ENCODE measurements at regions not wholly inside any gene's neighbourhood (a gene's known extent, or its start where the extent isn't known, plus 50 kb on each side); places are given as distances from the start of the nearest gene placed in this dataset.

DNA sequence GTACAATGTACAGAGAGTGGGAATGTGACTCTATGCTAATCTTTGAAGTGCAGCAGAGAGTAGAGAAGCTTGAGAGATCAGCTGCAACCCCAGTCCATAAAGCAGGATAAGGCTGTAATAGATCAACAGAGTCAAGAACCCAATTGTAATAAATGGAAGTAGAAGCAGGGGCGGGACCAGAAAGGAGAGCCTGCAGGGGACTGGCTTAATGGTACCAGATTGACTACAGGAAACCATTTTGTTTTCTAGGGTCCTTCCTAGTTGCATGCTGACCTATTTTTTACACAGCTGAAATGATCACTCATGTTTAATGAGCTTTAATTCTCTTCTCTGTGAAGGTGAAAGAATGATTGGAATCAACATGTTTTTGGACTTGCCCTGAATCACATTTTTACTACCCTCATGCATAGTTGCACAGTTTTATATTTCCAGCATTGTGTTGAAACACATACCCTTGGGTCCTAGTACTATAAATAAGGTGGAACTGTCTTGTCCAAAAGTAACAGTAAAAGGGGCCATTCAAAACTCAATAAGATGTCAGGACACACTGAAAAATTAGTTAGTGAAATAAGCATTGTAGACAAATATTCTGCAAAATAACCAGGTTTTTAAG is 69.8 kb downstream of the GPR88 start:
- H3K4me3 ChIP-seq, result no peak overlapping the region
- peaks cover 0 to 23% (median 0%) of the 10 kb centered on the region in 4 donors for H3K4me1 ChIP-seq
- TF ChIP-seq, protein P1, sequence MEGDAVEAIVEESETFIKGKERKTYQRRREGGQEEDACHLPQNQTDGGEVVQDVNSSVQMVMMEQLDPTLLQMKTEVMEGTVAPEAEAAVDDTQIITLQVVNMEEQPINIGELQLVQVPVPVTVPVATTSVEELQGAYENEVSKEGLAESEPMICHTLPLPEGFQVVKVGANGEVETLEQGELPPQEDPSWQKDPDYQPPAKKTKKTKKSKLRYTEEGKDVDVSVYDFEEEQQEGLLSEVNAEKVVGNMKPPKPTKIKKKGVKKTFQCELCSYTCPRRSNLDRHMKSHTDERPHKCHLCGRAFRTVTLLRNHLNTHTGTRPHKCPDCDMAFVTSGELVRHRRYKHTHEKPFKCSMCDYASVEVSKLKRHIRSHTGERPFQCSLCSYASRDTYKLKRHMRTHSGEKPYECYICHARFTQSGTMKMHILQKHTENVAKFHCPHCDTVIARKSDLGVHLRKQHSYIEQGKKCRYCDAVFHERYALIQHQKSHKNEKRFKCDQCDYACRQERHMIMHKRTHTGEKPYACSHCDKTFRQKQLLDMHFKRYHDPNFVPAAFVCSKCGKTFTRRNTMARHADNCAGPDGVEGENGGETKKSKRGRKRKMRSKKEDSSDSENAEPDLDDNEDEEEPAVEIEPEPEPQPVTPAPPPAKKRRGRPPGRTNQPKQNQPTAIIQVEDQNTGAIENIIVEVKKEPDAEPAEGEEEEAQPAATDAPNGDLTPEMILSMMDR (IDR thresholded peaks at IDR 0.05), result no peak
- TF ChIP-seq EP300 (IDR thresholded peaks at IDR 0.05), result peak in 1 of 2 donors; percentile 11
- H3K27me3 ChIP-seq, result no peaks in the 10 kb centered on the region
- H3K9me3 ChIP-seq, result peaks cover 0 to 11% (median 0%) of the 10 kb centered on the region in 4 donors
- H3K36me3 ChIP-seq, result no peaks in the 10 kb centered on the region
- 94 to 95% methylated on average over 1 of the region's 1 CpG for WGBS, 2 donors
- DNase-seq (ENCODE audit: low spot score in 2 of 2), result no peak
- H3K27ac ChIP-seq, result peak overlapping the region in 1 of 4 donors; percentile 24

DNA sequence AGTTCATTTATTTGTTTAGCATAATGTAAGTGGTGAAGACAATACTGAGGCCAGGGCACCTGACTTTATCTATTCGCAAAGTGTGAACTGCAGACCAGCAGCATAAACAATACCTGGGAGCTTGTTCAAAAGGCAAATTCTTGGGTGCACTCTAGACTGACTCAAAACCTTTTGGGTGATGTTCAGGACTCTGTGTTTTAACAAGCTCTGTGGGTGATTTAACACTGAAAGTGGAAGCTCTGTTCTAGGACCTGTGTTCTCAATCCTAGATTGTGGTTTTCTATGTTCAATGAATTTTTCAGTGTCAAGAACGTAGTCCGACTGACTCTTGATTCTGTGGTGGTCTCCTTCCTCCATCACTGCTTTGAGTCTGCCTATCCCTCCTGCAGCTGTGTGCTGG is 71.9 kb downstream of the GPR88 start:
- no peak for DNase-seq (ENCODE audit: low spot score in 2 of 2)
- H3K36me3 ChIP-seq, result no peaks in the 10 kb centered on the region
- H3K4me1 ChIP-seq, result peaks cover 0 to 23% (median 0%) of the 10 kb centered on the region in 4 donors
- 97% methylated on average over 3 of the region's 3 CpGs for WGBS, 2 donors
- no peaks in the 10 kb centered on the region for H3K27me3 ChIP-seq
- TF ChIP-seq POLR2A (IDR thresholded peaks at IDR 0.05), result no peak
- TF ChIP-seq, protein P1 (IDR thresholded peaks at IDR 0.05), result no peak
- TF ChIP-seq EP300 (IDR thresholded peaks at IDR 0.05), result no peak
- H3K9me3 ChIP-seq, result no peaks in the 10 kb centered on the region
- peak overlapping the region in 1 of 4 donors; percentile 52 for H3K27ac ChIP-seq
- no peak overlapping the region for H3K4me3 ChIP-seq

DNA sequence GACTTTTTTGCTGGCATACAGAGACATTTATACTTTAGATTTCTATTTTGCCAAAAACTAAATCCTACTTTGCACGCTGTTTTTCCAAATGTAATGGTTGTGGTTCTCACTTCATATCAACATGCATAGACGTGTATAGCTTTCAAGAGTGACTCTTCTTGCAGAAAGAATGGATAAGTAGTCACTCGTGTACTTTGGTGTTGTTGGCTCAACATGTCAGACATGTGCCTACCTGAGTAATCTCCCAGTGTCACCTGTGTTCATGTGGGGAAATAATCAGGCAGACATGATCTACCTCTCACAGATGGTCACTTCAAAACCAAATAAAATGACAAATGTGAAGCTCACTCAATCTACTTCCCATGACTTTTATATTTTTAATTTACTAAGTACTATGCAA is 73.1 kb downstream of the GPR88 start:
- H3K4me1 ChIP-seq, result peaks cover 0 to 23% (median 0%) of the 10 kb centered on the region in 4 donors
- 82 to 87% methylated on average over 3 of the region's 3 CpGs for WGBS, 2 donors
- no peaks in the 10 kb centered on the region for H3K27me3 ChIP-seq
- H3K4me3 ChIP-seq, result no peak overlapping the region
- DNase-seq (ENCODE audit: low spot score in 2 of 2), result no peak
- no peaks in the 10 kb centered on the region for H3K9me3 ChIP-seq
- no peaks in the 10 kb centered on the region for H3K36me3 ChIP-seq
- TF ChIP-seq EP300 (IDR thresholded peaks at IDR 0.05) (no peak), POLR2A (IDR thresholded peaks at IDR 0.05) (no peak)
- TF ChIP-seq, protein P1 (IDR thresholded peaks at IDR 0.05), result no peak
- no peak overlapping the region for H3K27ac ChIP-seq

DNA sequence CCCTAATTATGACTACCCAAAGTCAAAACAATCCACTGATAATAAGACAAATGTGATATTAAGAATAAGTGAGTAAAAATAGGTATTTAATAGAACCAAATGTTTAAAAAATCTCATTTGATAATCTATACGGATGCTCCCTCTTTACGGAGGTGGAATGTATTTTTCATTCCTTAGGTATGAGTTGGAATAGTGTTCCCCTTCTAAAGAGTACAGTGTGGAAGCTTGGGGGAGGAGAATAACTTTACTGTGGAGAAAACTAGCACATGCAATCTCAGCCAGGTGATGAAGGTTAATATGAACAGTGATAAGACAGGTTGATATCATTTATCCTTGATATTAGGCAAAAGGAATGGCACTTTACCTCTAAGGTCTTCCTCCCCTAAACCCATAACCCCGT is 74.6 kb downstream of the GPR88 start:
- WGBS, 2 donors, result 89 to 94% methylated on average over 3 of the region's 3 CpGs
- no peaks in the 10 kb centered on the region for H3K9me3 ChIP-seq
- TF ChIP-seq, protein P1 (IDR thresholded peaks at IDR 0.05), result no peak
- TF ChIP-seq EP300 (IDR thresholded peaks at IDR 0.05) (no peak), POLR2A (IDR thresholded peaks at IDR 0.05) (no peak)
- no peaks in the 10 kb centered on the region for H3K36me3 ChIP-seq
- no peak for DNase-seq (ENCODE audit: low spot score in 2 of 2)
- H3K4me3 ChIP-seq, result no peak overlapping the region
- peaks cover 0 to 18% (median 0%) of the 10 kb centered on the region in 4 donors for H3K4me1 ChIP-seq
- no peaks in the 10 kb centered on the region for H3K27me3 ChIP-seq
- no peak overlapping the region for H3K27ac ChIP-seq

DNA sequence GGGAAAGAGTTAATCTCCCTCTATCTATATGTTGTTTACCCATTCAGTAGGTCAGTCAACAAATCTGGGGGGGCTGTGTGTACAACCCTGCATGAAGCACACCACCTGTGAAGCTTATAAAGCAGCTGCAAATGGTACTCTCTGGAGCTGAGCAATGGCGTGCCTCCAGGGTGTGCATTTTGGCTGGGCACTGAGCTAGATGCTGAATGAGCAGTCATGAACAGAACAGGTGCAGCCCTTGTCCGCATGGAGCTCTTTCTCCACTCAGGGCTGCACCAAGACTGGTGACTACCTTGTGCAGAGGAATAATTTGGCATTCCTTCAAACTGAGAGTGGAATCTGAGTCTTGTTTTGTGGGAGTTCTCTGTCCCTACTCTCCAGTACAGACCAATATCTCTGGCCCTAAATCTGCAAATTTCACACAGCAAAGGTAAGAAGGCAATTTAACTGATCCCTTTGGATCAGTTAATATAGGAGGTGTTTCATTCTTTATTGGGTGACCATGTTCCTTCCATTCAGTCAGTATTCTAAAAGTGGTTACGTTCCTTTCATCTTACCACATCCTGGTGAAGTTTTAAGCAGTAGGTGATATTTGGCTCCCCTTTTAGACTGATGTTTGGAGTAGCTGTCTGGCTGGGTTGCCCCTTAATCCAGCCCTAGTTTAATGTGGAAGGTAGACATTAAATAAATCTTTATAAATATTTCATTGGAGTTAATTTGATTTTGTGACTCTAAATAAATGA is 76.0 kb downstream of the GPR88 start:
- no peaks in the 10 kb centered on the region for H3K36me3 ChIP-seq
- 90 to 94% methylated on average over 3 of the region's 3 CpGs for WGBS, 2 donors
- H3K27ac ChIP-seq, result no peak overlapping the region
- no peak for TF ChIP-seq EP300 (IDR thresholded peaks at IDR 0.05)
- TF ChIP-seq POLR2A (IDR thresholded peaks at IDR 0.05), result no peak
- TF ChIP-seq, protein P1 (IDR thresholded peaks at IDR 0.05), result no peak
- H3K27me3 ChIP-seq, result no peaks in the 10 kb centered on the region
- no peak overlapping the region for H3K4me3 ChIP-seq
- DNase-seq (ENCODE audit: low spot score in 2 of 2), result no peak
- H3K4me1 ChIP-seq, result peaks cover 0 to 5% (median 0%) of the 10 kb centered on the region in 4 donors
- H3K9me3 ChIP-seq, result no peaks in the 10 kb centered on the region

Measured in tibial nerve (tissue), 4 donors.